ENCODE measurements at regions not wholly inside any gene's neighbourhood (a gene's known extent, or its start where the extent isn't known, plus 50 kb on each side); places are given as distances from the start of the nearest gene placed in this dataset.
"Not testable (repeated sequence)": the region's sequence is repeated elsewhere in the genome, so short reads cannot be mapped to it uniquely, and the experiment has no call there.

- Histone ChIP-seq H3K27ac (ENCODE audit: low read depth in 1 of 2, low read length in 1 of 2) (no peak overlapping the region), H3K9me3 (ENCODE audit: control insufficient read depth in 2 of 2, insufficient read depth in 1 of 2, low read length in 1 of 2) (no peaks in the 10 kb centered on the region), H3K4me1 (ENCODE audit: control insufficient read depth in 2 of 2, insufficient read depth in 2 of 2, low read length in 2 of 2) (no peaks in the 10 kb centered on the region), H3K4me3 (ENCODE audit: low read length in 2 of 2) (no peak overlapping the region), H3K27me3 (ENCODE audit: control insufficient read depth in 2 of 2, insufficient read depth in 1 of 2, low read length in 1 of 2) (no peaks in the 10 kb centered on the region), H3K36me3 (ENCODE audit: control insufficient read depth in 2 of 2, insufficient read depth in 2 of 2, low read length in 1 of 2) (no peaks in the 10 kb centered on the region)
- no peak for DNase-seq (ENCODE audit: low read depth in 6 of 9, low spot score in 9 of 9)
- WGBS = 81% methylated on average over 1 of the region's 1 CpG
These were observed 379.2 kb upstream of the SLC35B3 start for GRCh38 chr6:8814440-8815000.

DNA sequence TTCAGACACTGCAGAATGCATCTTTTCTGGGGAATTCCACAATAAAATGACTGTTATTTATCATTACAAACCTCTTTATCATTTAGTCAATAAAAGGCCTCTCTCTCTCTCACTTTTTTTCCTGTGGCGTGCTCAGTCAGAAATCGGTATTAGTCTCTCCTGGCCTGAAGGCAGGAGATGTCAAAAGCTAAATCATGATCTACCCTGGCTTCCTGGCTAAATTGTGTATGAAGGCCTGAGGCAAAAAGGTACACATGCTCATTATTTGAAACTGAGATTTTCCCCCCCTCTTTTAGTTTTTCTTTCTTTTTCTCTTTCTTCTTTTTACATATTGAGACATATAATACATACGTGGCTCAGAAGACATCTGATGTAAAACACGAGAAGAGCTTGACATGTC is 375.0 kb upstream of the SLC35B3 start:
- no peak overlapping the region for H3K27ac ChIP-seq (ENCODE audit: low read depth in 1 of 2, low read length in 1 of 2)
- H3K36me3 ChIP-seq (ENCODE audit: control insufficient read depth in 2 of 2, insufficient read depth in 2 of 2, low read length in 1 of 2) = no peaks in the 10 kb centered on the region
- no peak for DNase-seq (ENCODE audit: low read depth in 6 of 9, low spot score in 9 of 9)
- H3K9me3 ChIP-seq (ENCODE audit: control insufficient read depth in 2 of 2, insufficient read depth in 1 of 2, low read length in 1 of 2) = no peaks in the 10 kb centered on the region
- H3K4me3 ChIP-seq (ENCODE audit: low read length in 2 of 2) = no peak overlapping the region
- no peaks in the 10 kb centered on the region for H3K4me1 ChIP-seq (ENCODE audit: control insufficient read depth in 2 of 2, insufficient read depth in 2 of 2, low read length in 2 of 2)
- 95% methylated on average over 4 of the region's 4 CpGs for WGBS
- H3K27me3 ChIP-seq (ENCODE audit: control insufficient read depth in 2 of 2, insufficient read depth in 1 of 2, low read length in 1 of 2) = no peaks in the 10 kb centered on the region

- Histone ChIP-seq H3K4me3 (ENCODE audit: low read length in 2 of 2) (no peak overlapping the region), H3K27me3 (ENCODE audit: control insufficient read depth in 2 of 2, insufficient read depth in 1 of 2, low read length in 1 of 2) (no peaks in the 10 kb centered on the region), H3K9me3 (ENCODE audit: control insufficient read depth in 2 of 2, insufficient read depth in 1 of 2, low read length in 1 of 2) (no peaks in the 10 kb centered on the region), H3K4me1 (ENCODE audit: control insufficient read depth in 2 of 2, insufficient read depth in 2 of 2, low read length in 2 of 2) (no peaks in the 10 kb centered on the region), H3K36me3 (ENCODE audit: control insufficient read depth in 2 of 2, insufficient read depth in 2 of 2, low read length in 1 of 2) (no peaks in the 10 kb centered on the region), H3K27ac (ENCODE audit: low read depth in 1 of 2, low read length in 1 of 2) (no peak overlapping the region)
- WGBS = 95% methylated on average over 4 of the region's 4 CpGs
- DNase-seq (ENCODE audit: low read depth in 6 of 9, low spot score in 9 of 9) = no peak
These were observed 374.3 kb upstream of the SLC35B3 start for GRCh38 chr6:8809662-8810061.

DNA sequence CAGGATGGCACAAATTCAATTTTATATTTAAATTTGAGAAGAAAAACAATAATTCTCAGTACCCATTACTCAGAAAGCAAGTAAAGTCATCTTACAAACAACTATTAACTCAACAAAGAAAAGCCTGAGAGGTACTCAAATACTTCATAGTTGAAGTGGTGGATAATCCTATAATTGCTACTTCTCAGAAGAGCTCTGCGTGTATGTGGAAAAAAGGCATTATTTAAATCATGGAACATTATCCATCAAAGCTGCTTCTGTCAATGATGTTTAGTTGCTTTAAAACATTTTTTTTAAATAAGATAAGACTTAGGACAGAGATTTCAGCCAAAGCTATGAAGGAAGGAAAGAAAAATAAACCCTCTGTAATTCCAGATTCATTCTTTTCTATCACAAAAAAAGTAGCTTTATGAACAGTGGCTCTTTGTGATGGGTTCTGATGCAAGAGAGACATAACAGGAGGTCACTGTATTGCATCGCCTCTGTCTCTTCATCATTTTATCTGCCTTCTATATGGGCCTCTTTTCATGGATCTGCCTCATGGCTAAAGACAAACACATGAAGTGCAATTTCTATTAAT is 367.9 kb upstream of the SLC35B3 start:
- H3K4me1 ChIP-seq (ENCODE audit: control insufficient read depth in 2 of 2, insufficient read depth in 2 of 2, low read length in 2 of 2) = no peaks in the 10 kb centered on the region
- no peaks in the 10 kb centered on the region for H3K27me3 ChIP-seq (ENCODE audit: control insufficient read depth in 2 of 2, insufficient read depth in 1 of 2, low read length in 1 of 2)
- WGBS = 95% methylated on average over 2 of the region's 2 CpGs
- no peaks in the 10 kb centered on the region for H3K36me3 ChIP-seq (ENCODE audit: control insufficient read depth in 2 of 2, insufficient read depth in 2 of 2, low read length in 1 of 2)
- no peak for DNase-seq (ENCODE audit: low read depth in 6 of 9, low spot score in 9 of 9)
- H3K27ac ChIP-seq (ENCODE audit: low read depth in 1 of 2, low read length in 1 of 2) = no peak overlapping the region
- no peaks in the 10 kb centered on the region for H3K9me3 ChIP-seq (ENCODE audit: control insufficient read depth in 2 of 2, insufficient read depth in 1 of 2, low read length in 1 of 2)
- H3K4me3 ChIP-seq (ENCODE audit: low read length in 2 of 2) = no peak overlapping the region

GRCh38 chr6:8802397-8802796 is 367.1 kb upstream of the SLC35B3 start:
- not testable (repeated sequence) for H3K36me3 ChIP-seq (ENCODE audit: control insufficient read depth in 2 of 2, insufficient read depth in 2 of 2, low read length in 1 of 2)

GRCh38 chr6:8794420-8794819 is 359.1 kb upstream of the SLC35B3 start:
- H3K36me3 ChIP-seq (ENCODE audit: control insufficient read depth in 2 of 2, insufficient read depth in 2 of 2, low read length in 1 of 2) = no peaks in the 10 kb centered on the region
- no peaks in the 10 kb centered on the region for H3K4me1 ChIP-seq (ENCODE audit: control insufficient read depth in 2 of 2, insufficient read depth in 2 of 2, low read length in 2 of 2)
- no peak for DNase-seq (ENCODE audit: low read depth in 6 of 9, low spot score in 9 of 9)
- H3K27me3 ChIP-seq (ENCODE audit: control insufficient read depth in 2 of 2, insufficient read depth in 1 of 2, low read length in 1 of 2) = no peaks in the 10 kb centered on the region
- no peak overlapping the region for H3K27ac ChIP-seq (ENCODE audit: low read depth in 1 of 2, low read length in 1 of 2)
- 91% methylated on average over 3 of the region's 3 CpGs for WGBS
- no peak overlapping the region for H3K4me3 ChIP-seq (ENCODE audit: low read length in 2 of 2)
- no peaks in the 10 kb centered on the region for H3K9me3 ChIP-seq (ENCODE audit: control insufficient read depth in 2 of 2, insufficient read depth in 1 of 2, low read length in 1 of 2)

More at GRCh38 chr6:8802397-8802796, 367.1 kb upstream of the SLC35B3 start:
- 90% methylated on average over 4 of the region's 4 CpGs for WGBS
- not testable (repeated sequence) for H3K4me1 ChIP-seq (ENCODE audit: control insufficient read depth in 2 of 2, insufficient read depth in 2 of 2, low read length in 2 of 2); H3K9me3 ChIP-seq (ENCODE audit: control insufficient read depth in 2 of 2, insufficient read depth in 1 of 2, low read length in 1 of 2); H3K27ac ChIP-seq (ENCODE audit: low read depth in 1 of 2, low read length in 1 of 2); H3K27me3 ChIP-seq (ENCODE audit: control insufficient read depth in 2 of 2, insufficient read depth in 1 of 2, low read length in 1 of 2); DNase-seq (ENCODE audit: low read depth in 6 of 9, low spot score in 9 of 9); H3K4me3 ChIP-seq (ENCODE audit: low read length in 2 of 2)

DNA sequence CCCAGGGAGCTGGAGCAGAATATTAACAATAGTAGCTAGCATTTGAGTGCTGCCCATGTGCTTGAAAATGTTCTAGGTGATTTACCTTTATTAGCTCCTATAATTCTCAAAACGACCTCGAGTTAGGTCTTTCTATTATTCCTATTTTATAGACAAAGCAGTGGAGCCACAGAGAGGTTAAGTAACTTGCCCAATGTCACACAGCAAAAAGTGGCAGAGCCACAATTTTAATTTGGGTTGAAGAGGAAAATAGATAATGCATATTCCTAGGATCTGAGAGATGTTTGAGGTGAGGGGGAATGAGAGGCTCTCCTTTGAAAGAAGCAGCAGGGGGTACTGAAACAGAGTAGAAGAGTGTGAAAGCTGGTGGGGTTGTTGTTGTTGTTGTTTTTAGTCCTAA is 354.5 kb upstream of the SLC35B3 start:
- Histone ChIP-seq H3K36me3 (ENCODE audit: control insufficient read depth in 2 of 2, insufficient read depth in 2 of 2, low read length in 1 of 2) (no peaks in the 10 kb centered on the region), H3K4me3 (ENCODE audit: low read length in 2 of 2) (no peak overlapping the region), H3K4me1 (ENCODE audit: control insufficient read depth in 2 of 2, insufficient read depth in 2 of 2, low read length in 2 of 2) (no peaks in the 10 kb centered on the region), H3K27me3 (ENCODE audit: control insufficient read depth in 2 of 2, insufficient read depth in 1 of 2, low read length in 1 of 2) (no peaks in the 10 kb centered on the region), H3K9me3 (ENCODE audit: control insufficient read depth in 2 of 2, insufficient read depth in 1 of 2, low read length in 1 of 2) (no peaks in the 10 kb centered on the region), H3K27ac (ENCODE audit: low read depth in 1 of 2, low read length in 1 of 2) (no peak overlapping the region)
- WGBS = 87% methylated on average over 2 of the region's 2 CpGs
- no peak for DNase-seq (ENCODE audit: low read depth in 6 of 9, low spot score in 9 of 9)

- Histone ChIP-seq H3K27ac (ENCODE audit: low read depth in 1 of 2, low read length in 1 of 2) (no peak overlapping the region), H3K4me3 (ENCODE audit: low read length in 2 of 2) (no peak overlapping the region), H3K4me1 (ENCODE audit: control insufficient read depth in 2 of 2, insufficient read depth in 2 of 2, low read length in 2 of 2) (no peaks in the 10 kb centered on the region), H3K9me3 (ENCODE audit: control insufficient read depth in 2 of 2, insufficient read depth in 1 of 2, low read length in 1 of 2) (no peaks in the 10 kb centered on the region), H3K27me3 (ENCODE audit: control insufficient read depth in 2 of 2, insufficient read depth in 1 of 2, low read length in 1 of 2) (no peaks in the 10 kb centered on the region), H3K36me3 (ENCODE audit: control insufficient read depth in 2 of 2, insufficient read depth in 2 of 2, low read length in 1 of 2) (no peaks in the 10 kb centered on the region)
- DNase-seq (ENCODE audit: low read depth in 6 of 9, low spot score in 9 of 9) = no peak
- 68% methylated on average over 3 of the region's 3 CpGs for whole genome bisulfite sequencing
These were observed 349.9 kb upstream of the SLC35B3 start for GRCh38 chr6:8785223-8785622.

GRCh38 chr6:8783191-8783590 is 347.8 kb upstream of the SLC35B3 start:
- Histone ChIP-seq H3K36me3 (ENCODE audit: control insufficient read depth in 2 of 2, insufficient read depth in 2 of 2, low read length in 1 of 2) (no peaks in the 10 kb centered on the region), H3K27me3 (ENCODE audit: control insufficient read depth in 2 of 2, insufficient read depth in 1 of 2, low read length in 1 of 2) (no peaks in the 10 kb centered on the region), H3K4me1 (ENCODE audit: control insufficient read depth in 2 of 2, insufficient read depth in 2 of 2, low read length in 2 of 2) (no peaks in the 10 kb centered on the region), H3K27ac (ENCODE audit: low read depth in 1 of 2, low read length in 1 of 2) (no peak overlapping the region), H3K9me3 (ENCODE audit: control insufficient read depth in 2 of 2, insufficient read depth in 1 of 2, low read length in 1 of 2) (no peaks in the 10 kb centered on the region), H3K4me3 (ENCODE audit: low read length in 2 of 2) (no peak overlapping the region)
- no peak for DNase-seq (ENCODE audit: low read depth in 6 of 9, low spot score in 9 of 9)

All from thymus (tissue), 11 donors.